ENCODE measurements at regions not wholly inside any gene's neighbourhood (a gene's known extent, or its start where the extent isn't known, plus 50 kb on each side); places are given as distances from the start of the nearest gene placed in this dataset.

GRCh38 chr6:101203664-101204063 lies 189.8 kb upstream of the GRIK2 start:
- no peak for TF ChIP-seq CTCF (IDR thresholded peaks at IDR 0.05)
- TF ChIP-seq POLR2A (IDR thresholded peaks at IDR 0.05): no peak
